AG04449 (cell line): ENCODE measurements at regions not wholly inside any gene's neighbourhood (a gene's known extent, or its start where the extent isn't known, plus 50 kb on each side); places are given as distances from the start of the nearest gene placed in this dataset.

Experiments used
- CTCF ChIA-PET: fragments of 350-600 bp; formaldehyde crosslinking; extraction: SDS; loops from one replicate; lab custom pipeline; 2021; ENCODE audit warnings: antibody characterized with exemption; lab: Yijun Ruan, JAX
- POLR2A ChIA-PET: fragments of 400-600, 350-600 bp; formaldehyde crosslinking; extraction: SDS; loops from one replicate; lab custom pipeline; 2020; ENCODE audit warnings: antibody characterized with exemption, inconsistent platforms; lab: Yijun Ruan, JAX
- DNase-seq: peaks from one replicate; pipeline ENCODE4 v3.0.0-alpha.2; 2010; ENCODE audit warnings: low read depth, low spot score
- H3K4me3 ChIP-seq: 2 replicates; pipeline ENCODE4 v1.5.1; 2011; ENCODE audit warnings: low read depth, mild to moderate bottlenecking, control low read depth, low read length
- CTCF ChIP-seq: IDR thresholded peaks from one replicate; pipeline ENCODE4 v1.5.1; 2011; ENCODE audit warnings: mild to moderate bottlenecking, moderate library complexity, low read length, control low read depth, inconsistent platforms; ENCODE audit not compliant: insufficient read depth; ENCODE audit errors: missing control alignments

- POLR2A ChIA-PET, result no interaction called here
- no peak for DNase-seq
- CTCF ChIA-PET, result interaction anchor here (1.2 to 7.6 kb wide), 4 partner anchors 20 to 1233 kb away, joined by 3 to 75 read pairs (median 15); no protein-coding TSS in a partner anchor
- peak; percentile 40 for TF ChIP-seq CTCF
- no peak overlapping the region for H3K4me3 ChIP-seq
Observed at GRCh38 chr13:33931397-33932311, 113.7 kb downstream of the RFC3 start.

- no peak for TF ChIP-seq CTCF
- CTCF ChIA-PET, result interaction anchor here (1.0 to 7.6 kb wide), 5 partner anchors 138 to 1788 kb away, joined by 3 to 75 read pairs (median 3); no protein-coding TSS in a partner anchor
- no peak for DNase-seq
- POLR2A ChIA-PET, result no interaction called here
- no peak overlapping the region for H3K4me3 ChIP-seq
Observed at GRCh38 chr13:33932769-33933406, 114.9 kb downstream of the RFC3 start.

- CTCF ChIA-PET, result interaction anchor here (1.0 to 7.6 kb wide), 4 partner anchors 143 to 1787 kb away, joined by 3 to 75 read pairs (median 3); no protein-coding TSS in a partner anchor
- no peak overlapping the region for H3K4me3 ChIP-seq
- DNase-seq, result no peak
- POLR2A ChIA-PET, result no interaction called here
- no peak for TF ChIP-seq CTCF
Observed at GRCh38 chr13:33933810-33934209, 115.9 kb downstream of the RFC3 start.

- ChIA-PET CTCF (interaction anchor here (1.2 to 7.6 kb wide), 3 partner anchors 143 to 1787 kb away, joined by 3 to 75 read pairs (median 3); no protein-coding TSS in a partner anchor), POLR2A (no interaction called here)
- H3K4me3 ChIP-seq, result no peak overlapping the region
- no peak for TF ChIP-seq CTCF
- DNase-seq, result no peak
Observed at GRCh38 chr13:33934343-33934742, 116.4 kb downstream of the RFC3 start.

GRCh38 chr13:33934951-33935371, 117.0 kb downstream of the RFC3 start:
- ChIA-PET POLR2A (no interaction called here), CTCF (no interaction called here)
- no peak for TF ChIP-seq CTCF
- DNase-seq, result no peak
- no peak overlapping the region for H3K4me3 ChIP-seq

GRCh38 chr13:33935969-33936368, 118.0 kb downstream of the RFC3 start:
- ChIA-PET POLR2A (no interaction called here), CTCF (no interaction called here)
- no peak for DNase-seq
- no peak for TF ChIP-seq CTCF
- H3K4me3 ChIP-seq, result no peak overlapping the region
